Stimulated activated CD4-positive, alpha-beta T cell treated with anti-CD3 and anti-CD28 coated beads, Interleukin-12 subunit alpha, Interleukin-12 subunit beta, amount 100 ng/mL, for 4 hours (primary cell): ENCODE measurements at regions not wholly inside any gene's neighbourhood (a gene's known extent, or its start where the extent isn't known, plus 50 kb on each side); places are given as distances from the start of the nearest gene placed in this dataset.
"Not testable (repeated sequence)": the region's sequence is repeated elsewhere in the genome, so short reads cannot be mapped to it uniquely, and the experiment has no call there.

Experiments used
- DNase-seq: peaks from one replicate; pipeline ENCODE4 v3.0.0-alpha.2; 2020

DNA sequence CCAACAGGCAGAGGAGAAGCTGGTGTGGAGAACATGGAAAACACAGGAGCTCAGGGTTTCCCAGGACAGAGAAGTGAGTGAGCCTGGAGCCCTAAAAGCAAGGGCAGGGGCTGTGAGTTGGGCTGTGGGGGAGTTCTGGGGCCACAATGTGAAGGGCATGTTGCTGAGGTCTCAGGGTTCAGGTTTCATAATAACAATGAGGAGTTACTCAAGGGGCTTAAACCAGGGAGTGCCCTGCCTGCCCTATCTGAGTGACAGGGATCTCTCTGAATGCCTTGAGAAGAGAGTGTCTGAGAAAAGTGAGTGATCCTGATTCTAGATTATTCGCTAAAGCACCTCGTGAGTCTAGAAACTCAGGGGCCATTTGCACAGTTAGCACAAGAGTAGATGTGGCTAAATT lies 129.6 kb downstream of the VPREB1 start:
- no peak for DNase-seq

- no peak for DNase-seq
These were observed 130.0 kb downstream of the VPREB1 start for GRCh38 chr22:22374579-22374978.

DNA sequence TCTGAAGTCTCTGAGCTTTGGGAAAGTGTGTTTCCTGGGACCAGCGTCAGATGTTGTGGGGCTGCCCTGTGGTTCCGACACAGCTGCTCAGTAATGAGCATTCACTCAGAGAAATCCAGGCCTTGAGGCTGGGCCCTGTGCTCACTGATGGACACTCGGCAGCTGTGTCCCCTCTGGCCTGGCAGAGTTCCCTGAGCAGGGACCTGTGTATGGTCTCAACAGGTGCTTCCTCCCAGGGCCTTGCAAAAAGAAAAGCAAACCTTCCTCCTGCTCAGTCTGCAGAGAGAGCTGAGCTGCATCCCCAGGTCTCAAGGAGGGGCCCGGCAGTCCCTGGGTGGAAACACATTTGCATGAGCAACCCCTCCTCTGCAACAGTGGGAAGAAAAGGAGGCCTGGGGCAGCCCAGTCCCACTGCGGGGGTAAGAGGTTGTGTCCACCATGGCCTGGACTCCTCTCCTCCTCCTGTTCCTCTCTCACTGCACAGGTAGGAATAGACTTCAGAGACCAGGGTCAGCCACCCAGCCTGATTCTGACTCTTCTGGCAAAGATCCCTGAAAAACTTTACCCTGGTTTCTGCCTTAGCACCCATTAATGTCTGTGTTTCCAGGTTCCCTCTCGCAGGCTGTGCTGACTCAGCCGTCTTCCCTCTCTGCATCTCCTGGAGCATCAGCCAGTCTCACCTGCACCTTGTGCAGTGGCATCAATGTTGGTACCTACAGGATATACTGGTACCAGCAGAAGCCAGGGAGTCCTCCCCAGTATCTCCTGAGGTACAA lies 131.2 kb downstream of the VPREB1 start:
- DNase-seq: no peak

- DNase-seq: no peak
These were observed 131.7 kb downstream of the VPREB1 start for GRCh38 chr22:22376352-22376706.

DNA sequence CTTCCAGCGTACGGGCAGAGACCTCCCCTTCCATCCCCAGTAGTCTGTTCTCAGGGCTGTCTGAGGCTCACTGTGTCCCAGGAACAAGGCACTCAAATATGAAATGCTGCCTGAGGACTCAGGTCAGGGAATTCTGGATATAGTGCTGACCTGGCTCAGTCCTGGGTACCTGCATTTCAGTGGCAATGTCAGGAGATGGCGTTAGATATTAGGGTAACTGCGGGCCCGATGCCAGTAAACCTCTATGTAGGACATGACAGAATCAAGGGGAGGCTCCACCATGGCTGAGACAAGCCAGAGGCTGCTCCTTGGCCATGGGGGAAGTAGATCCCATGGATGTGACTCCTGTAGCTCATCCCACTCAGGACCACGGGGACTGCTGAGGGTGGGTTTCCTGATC lies 131.7 kb downstream of the ZNF280B start:
- not testable (repeated sequence) for DNase-seq

DNA sequence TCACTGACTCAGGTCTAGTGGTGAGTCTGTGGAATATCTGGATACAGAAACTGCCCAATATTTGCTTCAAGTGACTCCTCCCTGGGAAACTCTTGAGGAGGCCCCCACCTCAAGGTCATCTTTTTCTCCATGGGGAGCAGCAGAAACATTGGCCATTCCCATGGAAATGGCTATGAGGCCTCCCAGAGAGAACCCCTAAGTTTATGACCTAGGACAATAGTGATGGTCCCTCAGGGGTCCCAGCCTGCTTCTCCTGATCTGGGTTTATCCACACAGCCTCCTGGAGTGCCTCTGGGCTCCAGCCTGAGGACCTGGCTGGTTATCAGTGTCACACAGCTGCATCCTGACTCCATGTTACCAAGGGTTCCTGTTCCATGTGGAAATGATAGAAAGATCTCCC lies 131.2 kb downstream of the ZNF280B start:
- no peak for DNase-seq

DNA sequence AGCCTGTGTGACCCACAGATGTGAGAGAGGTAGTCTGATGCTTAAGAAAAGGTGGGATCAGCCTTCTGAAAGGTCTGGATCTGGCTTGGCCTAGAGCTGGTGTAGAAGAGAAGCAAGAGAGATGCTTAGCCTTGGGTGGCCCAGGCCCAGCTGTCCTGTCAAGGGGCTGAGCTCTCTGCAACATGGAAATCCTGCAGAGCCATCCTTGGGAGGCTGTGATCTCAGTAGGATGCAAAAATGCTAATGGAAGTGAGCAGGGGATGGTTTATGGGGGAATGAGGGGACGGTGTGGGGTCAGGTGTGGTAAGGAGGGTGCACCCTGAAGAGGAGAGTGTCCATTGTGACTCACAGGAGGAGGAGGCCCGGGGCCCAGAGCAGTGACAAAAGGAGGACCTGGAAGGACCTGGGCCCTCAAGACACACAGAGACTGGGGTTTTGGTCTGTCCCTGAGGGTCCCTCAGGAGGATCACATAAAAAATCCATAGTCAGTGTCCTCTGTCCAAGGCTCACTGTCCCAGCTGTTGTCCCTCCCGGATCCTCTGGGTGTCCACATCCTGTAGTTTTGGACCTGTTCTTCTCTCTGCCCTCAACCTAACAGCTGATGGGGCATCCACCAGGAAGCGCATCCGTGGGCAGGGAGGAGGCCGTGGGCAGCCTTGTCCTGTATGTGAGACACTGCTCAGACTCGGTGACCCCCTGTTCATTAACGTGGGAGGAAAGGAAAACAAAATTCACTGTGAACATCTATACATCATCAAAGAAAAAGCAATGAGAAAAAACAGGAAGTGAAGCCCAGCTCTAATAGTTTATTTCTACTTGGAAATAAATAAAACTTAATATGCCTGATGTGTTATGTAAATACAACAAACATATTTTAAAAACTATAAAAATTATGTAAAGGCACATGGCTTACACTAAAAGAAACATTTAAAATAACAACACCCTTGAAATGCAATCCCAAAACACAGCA lies 129.8 kb downstream of the ZNF280B start:
- DNase-seq: no peak

DNA sequence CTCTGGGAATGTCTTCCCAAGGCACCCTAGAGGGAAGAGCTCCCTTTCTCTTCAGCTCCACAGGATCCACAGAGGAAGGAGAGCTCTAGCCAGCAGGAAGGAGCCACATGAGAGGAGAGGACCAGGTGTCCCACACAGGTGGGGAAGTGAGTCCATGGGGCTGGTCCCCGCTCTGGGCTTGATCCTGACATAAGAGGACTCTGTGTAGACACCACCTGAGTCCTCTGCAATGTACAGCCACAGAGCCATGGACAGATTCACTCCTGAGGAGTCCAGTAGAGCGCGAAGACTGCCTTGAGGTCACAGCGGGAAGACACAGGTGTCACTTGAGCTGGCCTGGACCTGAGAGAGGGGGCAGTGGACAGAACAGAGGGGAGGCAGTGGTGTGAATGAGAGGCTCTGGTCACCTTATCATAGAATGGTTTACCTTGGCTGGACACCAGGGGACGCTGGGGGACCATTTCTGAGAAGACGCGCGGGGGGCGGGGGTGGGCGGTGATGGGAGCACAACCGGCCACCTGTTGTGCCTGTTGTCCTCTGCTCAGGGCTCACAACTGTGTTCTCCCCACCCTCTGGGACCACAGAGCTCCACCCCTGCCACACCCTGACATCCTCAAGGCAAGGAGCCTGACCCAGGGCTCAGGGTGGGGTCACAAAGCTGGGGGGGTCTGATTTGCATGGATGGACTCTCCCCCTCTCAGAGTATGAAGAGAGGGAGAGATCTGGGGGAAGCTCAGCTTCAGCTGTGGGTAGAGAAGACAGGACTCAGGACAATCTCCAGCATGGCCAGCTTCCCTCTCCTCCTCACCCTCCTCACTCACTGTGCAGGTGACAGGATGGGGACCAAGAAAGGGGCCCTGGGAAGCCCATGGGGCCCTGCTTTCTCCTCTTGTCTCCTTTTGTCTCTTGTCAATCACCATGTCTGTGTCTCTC lies 128.2 kb downstream of the ZNF280B start:
- no peak for DNase-seq

DNA sequence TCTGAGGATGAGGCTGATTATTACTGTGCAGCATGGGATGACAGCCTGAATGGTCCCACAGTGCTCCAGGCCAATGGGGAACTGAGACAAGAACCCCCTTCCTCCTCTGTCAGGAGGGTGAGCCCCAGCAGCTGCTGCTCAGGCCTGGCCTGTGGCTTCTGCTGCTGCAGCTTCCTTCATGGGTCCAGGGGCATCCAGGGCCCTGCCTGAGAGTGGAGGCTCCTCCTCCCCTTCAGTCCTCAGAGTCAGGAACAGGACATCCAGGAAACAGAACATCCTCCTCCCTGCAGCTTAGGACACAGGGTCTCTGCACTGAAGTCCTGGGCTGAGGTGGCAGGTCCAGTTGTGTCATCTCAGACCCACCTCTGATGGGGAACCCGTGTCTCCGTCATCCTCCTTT lies 127.2 kb downstream of the ZNF280B start:
- not testable (repeated sequence) for DNase-seq

GRCh38 chr22:22384267-22384666 lies 124.3 kb downstream of the ZNF280B start:
- no peak for DNase-seq

DNA sequence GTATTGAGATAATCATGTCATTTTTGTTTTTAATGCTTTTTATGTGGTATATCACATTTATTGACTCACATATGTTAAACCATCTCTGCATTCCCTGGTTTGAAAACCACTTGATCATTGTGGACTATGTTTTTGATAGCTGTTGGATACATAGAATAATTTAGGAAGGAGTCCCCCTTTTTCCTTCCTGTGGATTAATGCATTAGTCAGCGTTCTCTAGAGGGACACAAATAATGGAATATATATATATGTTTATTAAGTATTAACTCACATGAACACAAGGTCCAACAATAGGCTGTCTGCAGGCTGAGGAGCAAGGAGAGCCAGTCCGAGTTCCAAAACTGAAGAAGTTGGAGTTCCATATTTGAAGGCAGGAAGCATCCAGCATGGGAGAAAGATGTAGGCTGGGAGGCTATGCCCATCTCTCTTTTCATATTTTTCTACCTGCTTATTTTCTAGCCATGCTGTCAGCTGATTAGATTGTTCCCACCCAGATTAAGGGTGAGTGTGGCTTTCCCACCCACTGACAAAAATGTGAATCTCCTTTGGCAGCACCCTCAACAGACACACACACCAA lies 123.8 kb downstream of the ZNF280B start:
- no peak for DNase-seq

DNA sequence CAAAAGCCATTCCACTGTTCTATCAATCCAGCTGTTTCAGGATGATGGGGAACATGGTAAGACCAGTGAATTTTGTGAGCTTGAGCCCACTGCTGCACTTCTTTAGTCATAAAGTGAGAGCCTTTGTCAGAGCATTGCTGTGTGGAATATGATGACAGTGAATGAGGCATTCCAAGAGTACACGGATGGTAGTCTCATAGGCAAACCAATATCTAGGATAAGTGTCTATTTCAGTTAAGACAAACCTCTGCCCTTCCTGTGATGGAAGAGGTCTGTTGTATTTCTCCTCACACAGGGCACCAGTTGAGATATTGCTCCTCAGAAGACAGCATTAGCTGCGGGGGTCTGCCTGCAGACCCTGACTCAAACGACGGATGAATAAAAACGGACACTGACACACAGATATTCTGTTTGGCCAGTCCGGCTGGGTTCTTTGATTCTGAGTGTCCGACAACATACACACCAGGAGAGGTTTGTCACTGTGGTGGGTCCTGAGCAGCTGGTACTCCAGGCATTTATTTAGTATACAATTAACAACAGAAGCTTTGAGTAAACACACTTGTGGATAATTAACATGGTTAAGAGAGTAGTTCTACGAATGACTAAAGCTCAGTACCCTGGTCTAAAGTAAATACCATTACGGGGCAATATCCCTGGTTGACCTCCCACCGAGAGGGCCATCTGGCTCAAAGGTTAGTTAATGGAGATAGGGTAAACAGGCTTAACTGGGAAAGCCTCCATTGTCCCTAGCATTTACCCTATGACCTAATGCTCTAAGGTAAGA lies 121.7 kb downstream of the ZNF280B start:
- no peak for DNase-seq

DNA sequence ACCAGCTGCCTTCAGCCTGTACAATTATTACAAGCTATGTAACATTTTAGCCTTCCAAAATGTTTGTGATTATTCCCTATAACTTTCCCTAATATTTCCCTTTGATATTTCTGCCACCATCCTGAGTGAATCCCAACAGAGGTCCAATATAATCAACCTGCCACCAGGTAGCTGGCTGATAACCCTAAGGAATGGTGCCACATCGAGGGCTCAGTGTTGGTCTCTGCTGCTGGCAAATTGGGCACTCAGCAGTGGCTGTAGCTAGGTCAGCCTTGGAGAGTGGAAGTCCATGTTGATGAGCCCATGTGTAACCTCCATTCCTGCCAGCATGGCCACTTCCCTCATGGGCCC lies 121.2 kb downstream of the ZNF280B start:
- no peak for DNase-seq

DNA sequence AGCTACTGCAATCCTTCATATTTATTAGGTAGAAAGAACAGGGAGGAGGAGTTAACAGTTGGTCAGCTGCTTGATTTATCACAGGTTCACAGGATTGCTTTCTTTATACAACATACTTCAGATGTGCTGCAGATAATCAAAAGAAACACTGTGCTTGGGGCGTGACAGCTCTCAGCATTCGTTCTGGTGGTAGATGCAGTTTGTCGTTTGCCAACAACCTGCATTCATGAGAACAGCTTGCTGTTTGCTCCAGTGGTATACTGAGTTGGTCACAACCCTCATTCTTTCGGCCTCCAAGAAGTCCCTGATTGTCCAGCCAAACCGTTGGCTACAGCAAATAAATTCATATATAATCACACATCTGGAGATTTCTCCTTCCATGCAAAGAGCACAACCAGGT lies 120.5 kb downstream of the ZNF280B start:
- DNase-seq: no peak

- no peak for DNase-seq
These were observed 120.0 kb downstream of the ZNF280B start for GRCh38 chr22:22388494-22388893.

GRCh38 chr22:22389467-22389866 lies 119.1 kb downstream of the ZNF280B start:
- no peak for DNase-seq

DNA sequence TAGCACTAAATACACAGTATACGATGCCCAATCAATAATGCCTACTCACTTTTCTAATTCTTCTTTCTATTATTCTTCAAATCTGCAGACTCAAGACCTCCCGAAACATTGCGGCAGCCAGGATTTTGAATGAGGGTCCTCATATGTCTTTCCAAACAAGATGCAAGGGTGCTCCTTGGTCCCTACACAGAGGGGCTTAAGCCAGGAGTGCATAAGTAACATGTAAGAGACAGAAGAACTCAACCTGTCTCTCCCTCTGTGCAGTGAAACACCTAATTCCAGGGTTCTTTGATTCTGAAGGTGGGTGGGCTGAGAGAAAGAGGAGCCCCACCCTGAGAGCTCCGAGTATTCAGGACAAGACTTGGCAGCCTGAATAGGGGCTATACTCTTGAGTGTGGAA lies 117.6 kb downstream of the ZNF280B start:
- no peak for DNase-seq

GRCh38 chr22:22391543-22391942 lies 117.0 kb downstream of the ZNF280B start:
- no peak for DNase-seq

DNA sequence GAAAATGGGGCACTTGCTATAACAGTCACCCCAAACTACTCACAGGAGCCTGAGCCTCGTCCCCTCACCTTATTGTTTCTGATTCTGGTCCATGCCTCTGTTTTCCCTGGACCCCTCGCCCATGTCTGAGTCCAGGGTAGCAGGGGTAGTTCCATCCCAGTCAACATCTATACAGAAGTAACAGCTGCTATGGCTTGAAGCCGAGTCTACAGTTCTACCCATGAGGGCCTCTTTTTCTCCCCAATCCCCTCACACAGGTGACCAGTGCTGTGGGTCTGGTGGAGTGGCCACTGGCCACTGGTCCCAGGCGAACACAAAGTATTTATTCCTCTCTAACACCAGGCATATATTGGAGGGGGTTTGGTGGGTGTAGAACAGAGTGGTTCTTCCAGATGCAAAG lies 116.4 kb downstream of the ZNF280B start:
- DNase-seq: no peak

DNA sequence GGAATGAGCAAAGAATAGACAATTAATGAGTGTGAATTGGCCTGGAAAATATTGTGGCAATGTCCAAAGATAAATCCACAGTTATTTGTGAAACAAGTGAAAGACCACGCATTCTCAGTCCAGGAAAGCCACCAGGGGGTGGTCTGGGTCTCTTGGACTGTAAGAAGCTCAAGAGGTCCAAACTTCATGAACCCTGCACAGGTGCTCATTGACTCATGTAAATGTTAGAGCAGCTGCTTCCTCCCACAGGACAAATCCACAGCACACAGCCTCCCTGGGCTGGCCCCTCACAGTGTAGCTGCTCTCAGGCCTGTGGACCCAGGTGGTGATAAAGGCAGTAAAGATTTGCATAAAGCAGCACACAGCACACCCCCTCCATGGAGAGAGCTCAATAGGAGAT lies 114.0 kb downstream of the ZNF280B start:
- no peak for DNase-seq

DNA sequence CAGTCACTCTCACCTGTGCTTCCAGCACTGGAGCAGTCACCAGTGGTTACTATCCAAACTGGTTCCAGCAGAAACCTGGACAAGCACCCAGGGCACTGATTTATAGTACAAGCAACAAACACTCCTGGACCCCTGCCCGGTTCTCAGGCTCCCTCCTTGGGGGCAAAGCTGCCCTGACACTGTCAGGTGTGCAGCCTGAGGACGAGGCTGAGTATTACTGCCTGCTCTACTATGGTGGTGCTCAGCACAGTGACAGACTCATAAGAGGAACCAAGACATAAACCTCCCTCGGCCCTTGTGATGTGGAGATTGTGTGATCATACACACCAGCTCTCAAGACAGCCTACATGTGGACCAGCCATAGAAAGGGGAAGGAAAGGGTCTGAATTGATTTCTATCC lies 113.3 kb downstream of the ZNF280B start:
- no peak for DNase-seq

GRCh38 chr22:22396741-22397291 lies 111.7 kb downstream of the ZNF280B start:
- no peak for DNase-seq
